Suprapubic skin (tissue), 4 donors: ENCODE measurements at regions not wholly inside any gene's neighbourhood (a gene's known extent, or its start where the extent isn't known, plus 50 kb on each side); places are given as distances from the start of the nearest gene placed in this dataset.

ENCODE experiments used
- DNase-seq, 2 donors: peaks; one replicate each; pipeline ENCODE4 v3.0.0-alpha.2; 2019; ENCODE audit warnings: low spot score in 2 of 2
- H3K27ac ChIP-seq: fragments of 200-600 bp; sonication (generic); one replicate; pipeline ENCODE4 v1.5.1; 2019
- H3K27me3 ChIP-seq: fragments of 200-600 bp; sonication (generic); one replicate; pipeline ENCODE4 v1.5.1; 2019
- H3K36me3 ChIP-seq: fragments of 200-600 bp; sonication (generic); one replicate; pipeline ENCODE4 v1.5.1; 2019
- H3K4me1 ChIP-seq: fragments of 200-600 bp; sonication (generic); one replicate; pipeline ENCODE4 v1.5.1; 2019
- H3K4me3 ChIP-seq: fragments of 200-600 bp; sonication (generic); one replicate; pipeline ENCODE4 v1.5.1; 2019; ENCODE audit warnings: mild to moderate bottlenecking
- H3K9me3 ChIP-seq: fragments of 200-600 bp; sonication (generic); one replicate; pipeline ENCODE4 v1.5.1; 2019
- CTCF ChIP-seq, 2 donors: fragments of 200-600 bp in 1 of 2; fragments of 450-650 bp in 1 of 2; sonication (generic) in 1 of 2; IDR thresholded peaks; one replicate each; pipeline ENCODE4 v1.5.1; 2016 to 2019; ENCODE audit warnings: antibody characterized with exemption in 2 of 2, mild to moderate bottlenecking in 1 of 2, moderate library complexity in 1 of 2
- EP300 ChIP-seq: sonication (generic); formaldehyde crosslinking; IDR thresholded peaks from one replicate; pipeline ENCODE4 v1.6.1; 2017; ENCODE audit warnings: antibody characterized with exemption
- POLR2A ChIP-seq, 2 donors: fragments of 450-650 bp; IDR thresholded peaks; one replicate each; pipeline ENCODE4 v1.6.1; 2017; ENCODE audit warnings: antibody characterized with exemption in 2 of 2, mild to moderate bottlenecking in 2 of 2, moderate library complexity in 2 of 2
- POLR2AphosphoS5 ChIP-seq, 3 donors: sonication (generic); formaldehyde crosslinking; IDR thresholded peaks; one replicate each; pipeline ENCODE4 v1.6.1; 2017; ENCODE audit warnings: antibody characterized with exemption in 3 of 3
- WGBS: methylation state at CpG from one replicate; pipeline ENCODE4 v1.1.5; 2018; 5-methylcytosine and 5-hydroxymethylcytosine counted together

- WGBS = 91% methylated on average over 4 of the region's 4 CpGs
- Histone ChIP-seq H3K9me3 (no peaks in the 10 kb centered on the region), H3K27ac (no peak overlapping the region), H3K36me3 (no peaks in the 10 kb centered on the region), H3K27me3 (no peaks in the 10 kb centered on the region), H3K4me1 (no peaks in the 10 kb centered on the region), H3K4me3 (no peak overlapping the region)
- TF ChIP-seq POLR2AphosphoS5 (IDR thresholded peaks at IDR 0.05) (no peak), EP300 (no peak)
- no peak for DNase-seq
These were observed 92.7 kb upstream of the KLF12 start for GRCh38 chr13:74226791-74227475.

- TF ChIP-seq EP300 (no peak), CTCF (IDR thresholded peaks at IDR 0.05) (no peak), POLR2AphosphoS5 (IDR thresholded peaks at IDR 0.05) (no peak), POLR2A (IDR thresholded peaks at IDR 0.05) (no peak)
- H3K4me3 ChIP-seq = no peak overlapping the region
- no peaks in the 10 kb centered on the region for H3K36me3 ChIP-seq
- no peaks in the 10 kb centered on the region for H3K27me3 ChIP-seq
- no peak overlapping the region for H3K27ac ChIP-seq
- 70% methylated on average over 2 of the region's 2 CpGs for WGBS
- H3K9me3 ChIP-seq = no peaks in the 10 kb centered on the region
- H3K4me1 ChIP-seq = no peaks in the 10 kb centered on the region
- no peak for DNase-seq
These were observed 87.5 kb upstream of the KLF12 start for GRCh38 chr13:74221752-74222151.

- H3K4me3 ChIP-seq = no peak overlapping the region
- TF ChIP-seq POLR2A (IDR thresholded peaks at IDR 0.05) (no peak), CTCF (IDR thresholded peaks at IDR 0.05) (no peak), EP300 (no peak), POLR2AphosphoS5 (IDR thresholded peaks at IDR 0.05) (no peak)
- no peaks in the 10 kb centered on the region for H3K9me3 ChIP-seq
- no peaks in the 10 kb centered on the region for H3K36me3 ChIP-seq
- 79% methylated on average over 2 of the region's 2 CpGs for WGBS
- no peak for DNase-seq
- no peak overlapping the region for H3K27ac ChIP-seq
- H3K4me1 ChIP-seq = no peaks in the 10 kb centered on the region
- H3K27me3 ChIP-seq = no peaks in the 10 kb centered on the region
These were observed 85.4 kb upstream of the KLF12 start for GRCh38 chr13:74219566-74219965.

- 87% methylated on average over 7 of the region's 7 CpGs for WGBS
- TF ChIP-seq CTCF (IDR thresholded peaks at IDR 0.05) = no peak
- DNase-seq = no peak
These were observed 84.1 kb upstream of the KLF12 start for GRCh38 chr13:74218291-74218690.

GRCh38 chr13:74217811-74218210 is 83.6 kb upstream of the KLF12 start:
- 86% methylated on average over 1 of the region's 1 CpG for WGBS
- H3K36me3 ChIP-seq = no peaks in the 10 kb centered on the region
- no peaks in the 10 kb centered on the region for H3K9me3 ChIP-seq
- no peak for DNase-seq
- H3K27me3 ChIP-seq = no peaks in the 10 kb centered on the region
- H3K4me1 ChIP-seq = no peaks in the 10 kb centered on the region
- H3K27ac ChIP-seq = no peak overlapping the region
- no peak overlapping the region for H3K4me3 ChIP-seq
- TF ChIP-seq POLR2AphosphoS5 (IDR thresholded peaks at IDR 0.05) = no peak
- no peak for TF ChIP-seq CTCF (IDR thresholded peaks at IDR 0.05)
- TF ChIP-seq POLR2A (IDR thresholded peaks at IDR 0.05) = no peak
- no peak for TF ChIP-seq EP300

More at GRCh38 chr13:74218291-74218690, 84.1 kb upstream of the KLF12 start:
- Histone ChIP-seq H3K27me3 (no peaks in the 10 kb centered on the region), H3K4me3 (no peak overlapping the region), H3K27ac (no peak overlapping the region), H3K4me1 (no peaks in the 10 kb centered on the region), H3K36me3 (no peaks in the 10 kb centered on the region), H3K9me3 (no peaks in the 10 kb centered on the region)

- TF ChIP-seq EP300 (no peak), POLR2A (IDR thresholded peaks at IDR 0.05) (no peak), CTCF (IDR thresholded peaks at IDR 0.05) (no peak), POLR2AphosphoS5 (IDR thresholded peaks at IDR 0.05) (no peak)
- Histone ChIP-seq H3K9me3 (no peaks in the 10 kb centered on the region), H3K36me3 (no peaks in the 10 kb centered on the region), H3K4me1 (peaks cover 3% of the 10 kb centered on the region), H3K27me3 (no peaks in the 10 kb centered on the region), H3K27ac (no peak overlapping the region), H3K4me3 (no peak overlapping the region)
- 88% methylated on average over 2 of the region's 2 CpGs for WGBS
- DNase-seq = no peak
These were observed 81.2 kb upstream of the KLF12 start for GRCh38 chr13:74215420-74215819.
